Left forelimb (tissue), 1 donor: ENCODE measurements at regions not wholly inside any gene's neighbourhood (a gene's known extent, or its start where the extent isn't known, plus 50 kb on each side); places are given as distances from the start of the nearest gene placed in this dataset.
"Not testable (repeated sequence)": the region's sequence is repeated elsewhere in the genome, so short reads cannot be mapped to it uniquely, and the experiment has no call there.

Source experiments
- DNase-seq: peaks from one replicate; pipeline ENCODE4 v3.0.0-alpha.2; 2018; ENCODE audit warnings: low spot score

DNA sequence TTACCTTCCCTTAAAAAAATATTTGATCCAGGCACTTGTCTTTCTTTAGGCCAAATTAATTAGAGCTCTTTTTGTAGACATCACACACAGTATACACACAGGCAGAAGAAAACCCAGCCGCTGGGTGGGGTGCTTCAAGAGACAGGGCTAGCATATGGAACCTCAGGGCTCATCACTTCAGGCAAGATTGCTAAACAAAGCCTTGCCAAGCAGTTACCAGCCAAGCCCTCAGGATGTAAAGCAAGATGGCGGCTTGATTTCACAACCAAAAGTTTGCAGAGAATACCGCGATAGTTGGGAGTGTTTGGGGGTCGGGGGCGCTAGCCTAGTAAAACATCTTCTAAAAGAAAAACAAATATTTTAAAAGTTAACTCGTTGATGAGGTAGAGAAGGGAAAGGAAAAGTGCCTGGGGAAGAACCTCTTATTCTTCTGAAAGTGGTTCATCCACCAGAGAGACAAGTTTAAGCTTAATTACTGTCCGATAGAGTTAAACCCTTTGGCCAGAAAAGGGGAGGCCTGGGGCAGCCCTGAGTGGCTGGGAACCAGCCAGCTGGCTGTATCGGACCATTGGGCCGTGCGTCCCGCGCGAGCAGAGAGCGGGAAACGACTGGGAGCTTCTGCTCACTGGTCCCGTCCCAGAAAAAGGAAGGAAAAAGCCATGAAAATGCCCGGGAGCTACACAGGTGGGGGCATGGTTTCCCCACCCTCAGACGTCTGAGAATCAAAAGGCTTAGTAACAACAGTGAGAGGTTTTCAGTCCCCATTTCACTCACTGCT lies 254.9 kb upstream of the PCDH20 start:
- no peak for DNase-seq

DNA sequence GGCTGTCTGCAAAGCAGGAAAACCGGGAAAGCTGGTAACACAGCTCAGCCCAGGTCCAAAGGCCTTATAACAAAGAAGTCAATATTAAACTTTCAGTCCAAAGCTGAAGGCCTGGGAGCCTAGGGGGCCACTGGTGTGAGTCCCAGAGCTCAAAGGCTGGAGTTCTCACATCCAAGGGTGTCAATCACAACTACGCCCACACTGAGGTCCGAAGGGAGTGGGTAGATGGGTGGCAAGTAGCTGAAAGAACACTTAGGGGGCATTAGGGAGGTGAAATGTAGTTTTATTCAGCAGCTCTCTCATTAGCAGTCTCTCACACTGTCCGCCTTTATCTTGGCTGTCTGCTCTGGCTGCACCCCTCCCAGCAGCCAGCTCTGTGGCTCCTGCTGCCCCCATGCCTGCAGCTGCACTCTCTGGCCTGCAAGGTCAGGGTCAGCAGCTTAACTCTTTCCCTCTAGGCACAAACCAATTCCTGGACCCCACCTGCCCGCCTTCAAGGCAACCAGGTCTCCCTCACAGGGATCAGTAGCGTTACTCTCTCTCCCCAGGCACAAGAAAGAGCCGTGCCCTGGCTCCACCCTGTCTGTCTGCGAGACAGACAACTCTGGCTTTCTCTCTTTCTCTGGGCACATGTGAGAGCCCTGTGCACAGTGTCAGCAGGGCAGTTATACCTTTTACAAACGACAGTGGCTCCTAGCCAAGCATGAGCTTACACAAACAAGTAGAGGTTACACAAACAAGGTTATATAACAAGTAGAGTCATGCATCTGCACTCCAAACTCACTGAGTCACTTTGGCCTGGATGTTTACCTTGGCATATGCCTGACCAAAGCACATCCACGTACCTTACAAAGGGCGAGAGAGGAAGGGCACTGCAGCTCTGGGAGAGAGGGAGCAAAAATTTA lies 249.4 kb upstream of the PCDH20 start:
- no peak for DNase-seq

DNA sequence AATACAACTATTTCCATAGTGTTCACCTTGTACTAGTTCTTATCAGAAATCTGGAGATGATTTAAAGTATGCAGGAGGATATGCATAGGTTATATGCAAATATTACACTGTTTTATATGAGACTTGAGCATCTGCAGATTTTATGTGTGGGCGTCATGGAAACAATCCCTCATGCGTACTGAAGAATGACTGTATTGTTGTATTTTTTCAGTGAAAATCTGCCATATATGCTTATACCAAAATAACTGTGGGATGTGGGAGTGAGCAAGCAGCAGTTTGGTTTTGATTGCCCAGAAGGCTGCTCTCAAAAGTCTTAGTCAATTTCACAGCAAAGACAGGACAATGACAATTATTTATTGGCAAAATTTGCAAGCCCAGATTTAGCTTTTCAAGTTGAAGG lies 238.8 kb upstream of the PCDH20 start:
- DNase-seq, result no peak

DNA sequence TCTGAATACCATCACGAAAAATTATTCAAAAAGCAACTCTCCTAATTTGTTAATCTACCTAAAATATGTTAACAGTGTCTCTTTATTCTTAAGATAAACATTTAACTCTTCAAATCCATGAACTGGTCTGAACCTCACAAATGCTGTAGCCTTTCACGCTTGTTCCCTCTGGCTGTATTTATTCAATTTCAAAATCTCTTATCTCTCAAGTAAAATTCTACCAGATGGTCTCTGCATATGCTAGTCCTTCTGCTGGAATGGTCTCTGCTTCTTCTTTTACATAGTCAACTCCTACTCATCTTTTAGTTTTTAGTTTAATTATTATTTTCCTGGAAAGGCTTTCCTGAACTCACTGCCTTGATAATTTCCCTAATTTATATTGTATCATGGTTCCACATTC lies 232.9 kb upstream of the PCDH20 start:
- no peak for DNase-seq

DNA sequence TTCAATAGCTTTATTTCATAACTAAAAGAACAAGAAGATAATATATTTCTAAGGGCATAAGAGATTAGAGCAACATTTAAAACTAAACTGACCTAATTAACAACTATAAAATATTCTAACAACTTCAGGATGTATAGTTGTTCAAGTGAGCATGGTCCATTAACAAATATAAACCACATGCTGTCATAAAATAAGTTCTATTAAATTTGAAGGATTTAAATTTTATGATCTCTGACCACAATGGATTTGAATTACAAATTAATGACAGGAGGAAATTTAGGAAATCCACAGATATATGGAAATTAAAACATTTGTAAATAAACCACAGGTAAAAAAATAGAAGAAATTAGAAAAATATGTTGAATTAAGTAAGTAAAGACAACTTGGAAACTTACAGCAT lies 196.5 kb upstream of the PCDH20 start:
- DNase-seq, result no peak

DNA sequence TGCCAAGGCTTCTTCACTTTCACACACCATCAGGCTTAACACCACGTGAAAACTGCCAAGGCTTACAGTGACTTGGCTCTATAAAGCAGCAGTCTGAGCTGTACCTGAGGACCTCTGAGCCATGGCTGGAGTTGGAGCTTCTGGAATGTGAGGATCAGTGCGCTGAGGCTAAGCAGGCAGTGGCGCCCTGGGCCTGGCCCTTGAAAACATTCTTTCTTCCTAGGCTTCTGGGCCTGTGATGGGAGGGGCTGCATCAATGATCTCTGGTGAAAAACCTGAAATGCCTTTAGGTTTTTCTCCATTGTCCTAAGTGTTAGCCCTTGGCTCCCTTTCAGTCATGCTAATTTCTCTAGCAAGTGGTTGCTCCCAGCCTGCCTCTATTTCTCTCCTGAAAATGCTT lies 192.5 kb upstream of the PCDH20 start:
- no peak for DNase-seq

DNA sequence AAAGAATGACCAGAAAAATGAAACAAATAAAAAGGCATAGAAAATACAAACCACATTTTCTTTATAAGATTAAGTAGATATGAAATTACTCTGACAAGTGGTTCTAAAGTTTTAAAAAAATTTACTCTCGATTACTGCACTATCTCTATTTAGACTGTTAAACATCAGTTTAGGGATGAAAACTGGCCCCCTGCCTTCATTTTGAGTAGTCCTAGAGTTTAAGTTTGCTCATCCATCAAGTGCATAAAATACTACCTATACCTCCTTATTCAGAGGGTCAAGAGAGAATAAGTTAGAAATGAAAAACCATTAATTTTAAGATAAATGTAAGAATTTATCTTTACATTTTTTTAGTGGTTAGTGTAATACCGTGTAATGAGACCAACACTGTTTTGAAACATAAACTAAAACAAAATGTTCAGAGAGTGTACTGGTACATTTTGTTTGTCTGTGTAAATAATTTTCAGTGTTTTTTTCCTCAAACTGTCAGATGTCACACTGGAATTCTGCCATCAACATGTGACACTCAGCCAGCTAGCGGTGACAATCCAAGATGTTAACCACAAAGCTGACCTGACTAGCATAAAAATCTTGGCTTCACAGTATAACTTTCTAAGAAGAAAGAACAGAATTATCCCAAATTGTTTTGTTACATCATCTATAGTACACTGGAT lies 184.8 kb upstream of the PCDH20 start:
- DNase-seq, result no peak

DNA sequence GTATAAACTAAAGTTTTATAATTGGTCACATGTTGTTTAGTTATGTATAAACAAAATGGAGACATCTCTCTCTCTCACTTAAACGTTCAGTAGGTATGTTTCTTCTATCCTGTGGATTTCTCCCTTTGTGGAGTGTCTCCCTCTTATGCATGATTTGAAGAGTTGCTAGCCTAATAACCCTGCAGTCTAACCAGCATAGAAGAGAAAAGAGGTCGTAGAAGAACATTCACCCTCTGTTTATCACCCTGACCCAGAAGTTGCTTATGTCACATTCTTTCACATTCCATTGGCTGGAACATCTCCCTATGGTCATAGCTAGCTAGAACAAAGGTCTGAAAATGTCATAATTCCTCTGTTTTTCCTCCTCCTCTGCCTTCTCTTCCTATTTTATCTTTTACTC lies 176.8 kb upstream of the PCDH20 start:
- DNase-seq, result no peak

DNA sequence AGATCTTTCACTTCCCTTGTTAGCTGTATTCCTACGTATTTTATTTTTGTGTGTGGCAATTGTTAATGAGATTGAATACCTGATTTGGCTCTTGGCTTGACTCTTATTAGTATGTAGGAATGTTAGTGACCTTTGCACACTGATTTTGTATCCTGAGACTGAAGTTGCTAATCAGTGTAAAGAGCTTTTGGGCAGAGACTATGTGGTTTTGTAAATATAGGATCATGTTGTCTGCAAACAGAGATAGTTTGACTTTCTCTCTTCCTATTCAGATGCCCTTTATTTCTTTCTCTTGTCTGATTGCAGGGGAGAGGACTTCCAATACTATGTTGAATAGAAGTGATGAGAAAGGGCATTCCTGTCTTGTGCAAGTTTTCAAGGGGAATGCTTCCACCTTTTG lies 160.3 kb upstream of the PCDH20 start:
- no peak for DNase-seq

DNA sequence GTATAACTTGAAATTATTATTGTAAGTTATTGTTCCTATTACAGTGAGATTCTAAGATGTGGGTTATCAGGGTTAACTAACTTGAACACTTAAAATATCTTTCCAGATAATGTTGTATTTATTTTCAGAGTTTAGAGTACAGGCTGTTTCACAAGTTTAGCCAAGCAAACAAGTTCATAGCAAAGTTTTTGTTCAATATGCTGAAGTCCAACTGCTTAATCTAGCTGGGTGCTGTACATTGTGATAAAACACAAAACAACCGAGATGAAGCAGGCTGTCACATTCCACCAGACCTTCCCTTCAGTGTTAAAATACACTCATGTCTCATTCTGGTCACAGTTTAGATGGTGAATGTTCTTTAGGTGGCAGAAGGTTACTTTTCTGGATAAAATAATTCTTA lies 148.0 kb upstream of the PCDH20 start:
- no peak for DNase-seq

DNA sequence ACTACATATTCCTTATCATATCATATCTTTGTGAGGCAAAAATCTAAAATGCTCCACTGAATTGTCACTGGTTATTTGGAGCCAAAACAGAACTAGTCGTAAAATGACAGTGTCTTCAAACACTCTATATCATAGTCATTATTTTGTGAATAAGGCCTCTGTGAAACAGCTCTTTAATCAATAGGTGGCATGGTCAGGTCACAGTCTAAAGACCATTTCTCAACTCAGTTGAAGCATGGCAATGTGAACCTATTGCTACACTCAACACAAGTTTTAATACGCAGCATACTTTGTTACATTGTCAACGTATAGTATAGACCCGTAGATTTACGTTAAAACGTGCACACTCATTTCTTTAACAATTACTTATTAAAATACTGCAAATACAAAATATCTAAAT lies 131.3 kb upstream of the PCDH20 start:
- DNase-seq, result no peak

DNA sequence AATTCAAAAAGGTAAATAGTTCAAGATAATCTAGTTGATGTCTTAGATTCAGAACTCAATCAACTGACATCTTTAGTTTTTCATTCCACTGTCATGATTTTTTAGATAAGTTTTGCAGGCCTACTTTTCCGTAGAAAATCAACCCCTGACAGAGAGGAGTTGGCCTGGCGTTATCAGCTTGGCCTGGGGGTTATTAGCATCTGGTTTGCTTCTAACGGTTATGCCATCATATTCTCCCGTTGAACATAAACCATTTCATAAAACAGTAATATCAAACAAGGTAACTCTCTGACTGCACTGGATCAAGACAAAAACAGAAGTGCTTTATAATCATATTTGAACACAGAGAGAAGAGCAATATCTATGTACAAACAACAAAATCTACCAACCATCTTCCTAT lies 130.8 kb upstream of the PCDH20 start:
- DNase-seq, result no peak

DNA sequence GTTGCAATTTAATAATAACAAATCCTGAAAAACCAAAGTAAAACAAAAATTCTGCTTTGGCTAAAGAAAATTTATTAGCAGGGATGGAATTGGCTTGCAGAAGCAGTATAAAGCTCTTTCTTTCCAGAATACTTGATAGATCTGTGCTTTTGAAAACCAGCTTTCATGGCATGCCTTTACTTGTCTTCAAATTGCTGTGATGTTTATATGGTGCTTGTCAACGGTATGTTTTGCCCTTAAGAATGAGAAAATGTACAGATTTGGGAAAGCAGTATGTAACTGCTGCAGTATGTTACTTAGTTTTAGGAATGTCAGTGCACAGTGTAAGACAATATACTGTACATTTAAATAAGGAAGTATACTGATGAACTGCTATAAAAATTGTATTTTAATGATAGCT lies 120.8 kb upstream of the PCDH20 start:
- no peak for DNase-seq

DNA sequence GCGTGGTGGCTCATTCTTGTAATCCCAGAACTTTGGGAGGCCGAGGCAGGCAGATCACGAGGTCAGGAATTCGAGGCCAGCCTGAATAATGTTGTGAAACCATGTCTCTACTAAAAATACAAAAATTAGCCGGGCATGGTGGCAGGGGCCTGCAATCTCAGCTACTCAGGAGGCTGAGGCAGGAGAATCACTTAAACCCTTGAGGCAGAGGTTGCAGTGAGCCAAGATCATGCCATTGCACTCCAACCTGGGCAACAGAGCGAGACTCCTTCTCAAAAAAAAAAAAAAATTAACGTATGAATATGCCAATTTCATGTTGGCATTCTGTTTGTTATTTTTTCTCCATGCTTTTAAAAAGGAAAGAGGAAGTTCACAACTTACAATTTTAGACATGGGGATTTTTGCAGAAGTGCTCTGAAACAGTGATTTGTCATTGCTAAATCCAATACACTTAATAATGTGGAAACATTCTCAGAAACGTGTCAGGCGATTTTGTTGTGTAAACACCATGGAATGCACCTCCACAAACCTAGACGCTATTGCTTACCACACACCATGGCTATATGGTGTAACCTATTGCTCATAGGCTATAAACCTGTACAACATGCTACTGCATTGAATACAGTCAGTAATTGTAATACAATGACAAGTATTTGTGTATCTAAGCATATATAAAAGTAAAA lies 115.9 kb upstream of the PCDH20 start:
- no peak for DNase-seq

DNA sequence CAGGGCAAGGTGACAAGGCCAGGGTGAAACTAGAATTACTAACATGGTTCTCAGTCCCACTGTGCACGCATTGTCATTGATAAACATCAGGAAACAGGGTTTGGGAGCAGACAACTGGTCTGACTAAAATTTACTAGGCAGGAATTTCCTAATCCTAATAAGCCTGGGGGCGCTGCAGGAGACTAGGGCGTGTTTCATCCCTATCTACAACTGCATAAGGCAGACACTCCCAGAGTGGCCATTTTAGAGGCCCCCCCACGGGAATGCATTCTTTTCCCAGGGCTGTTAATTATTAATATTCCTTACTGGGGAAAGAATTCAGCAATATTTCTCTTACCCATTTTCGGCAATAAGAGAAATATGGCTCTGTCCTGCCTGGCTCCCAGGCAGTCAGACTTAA lies 103.6 kb upstream of the PCDH20 start:
- not testable (repeated sequence) for DNase-seq

DNA sequence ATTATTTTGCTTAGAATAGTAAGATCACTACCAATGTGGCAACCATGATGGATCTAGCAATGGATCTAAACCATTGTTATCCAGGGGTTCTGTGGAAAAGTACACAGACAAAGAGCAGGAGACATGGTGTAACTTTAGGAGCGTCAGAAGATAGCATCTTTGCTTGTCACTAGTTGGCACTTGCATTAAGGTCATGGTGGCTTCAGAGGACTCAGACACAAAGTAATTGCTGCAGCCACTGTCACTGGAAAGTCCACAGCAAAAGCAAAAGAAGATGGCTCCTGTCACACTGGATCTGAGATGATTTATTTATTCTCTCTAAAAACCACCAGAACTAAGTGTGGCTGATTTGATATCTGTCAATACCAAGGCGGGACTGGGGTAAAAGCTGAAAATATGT lies 93.3 kb upstream of the PCDH20 start:
- no peak for DNase-seq

DNA sequence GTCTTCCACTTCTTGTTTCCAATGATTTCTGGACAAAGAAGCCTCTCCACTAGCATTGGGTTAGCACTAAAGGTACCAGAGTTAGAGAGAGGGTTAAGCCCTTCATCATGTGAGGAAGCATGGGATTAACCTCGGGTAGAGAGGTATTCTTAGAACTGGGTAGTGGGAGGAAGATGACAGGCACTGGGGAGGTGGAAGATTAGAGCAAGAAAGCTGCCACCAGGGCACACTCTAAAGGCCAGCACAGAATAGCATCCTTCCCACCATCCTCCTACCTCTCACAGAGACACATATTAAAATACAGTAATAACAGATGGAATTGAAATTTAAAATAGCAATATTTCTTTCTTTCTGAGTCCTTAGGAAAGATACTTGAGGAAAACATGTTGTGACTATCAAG lies 84.5 kb upstream of the PCDH20 start:
- no peak for DNase-seq

DNA sequence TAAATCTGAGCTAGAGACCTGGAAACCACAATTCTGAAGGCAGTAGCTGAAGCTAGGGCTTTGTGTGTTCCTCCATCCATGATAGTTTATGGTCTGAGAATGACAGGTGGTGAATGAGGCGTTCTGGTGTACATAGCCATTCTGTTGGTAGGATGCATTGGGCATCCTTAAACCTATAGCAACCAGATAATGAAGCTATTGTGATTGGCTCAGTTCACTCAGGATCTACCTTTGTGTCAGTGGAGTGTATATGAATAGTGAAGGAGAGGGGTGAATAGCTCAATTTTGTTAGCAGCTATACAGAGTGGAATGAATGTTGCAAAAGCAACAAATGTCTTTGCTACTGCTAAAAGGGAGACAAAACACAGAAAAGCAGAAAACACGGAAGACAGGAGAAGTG lies 80.0 kb upstream of the PCDH20 start:
- DNase-seq, result no peak

DNA sequence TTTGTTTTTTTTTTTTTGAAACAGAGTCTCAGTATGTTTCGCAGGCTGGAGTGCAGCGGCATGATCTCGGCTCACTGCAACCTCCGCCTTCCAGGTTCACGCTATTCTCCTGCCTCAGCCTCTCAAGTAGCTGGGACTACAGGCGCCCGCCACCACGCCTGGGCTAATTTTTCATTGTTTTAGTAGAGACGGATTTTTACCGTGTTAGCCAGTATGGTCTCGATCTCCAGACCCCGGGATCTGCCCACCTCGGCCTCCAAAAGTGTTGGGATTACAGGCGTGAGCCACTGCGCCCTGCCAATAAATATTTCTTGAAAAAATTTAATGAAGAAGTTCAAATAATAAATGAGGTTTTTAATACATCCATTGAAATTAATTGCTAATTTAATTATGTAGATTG lies 77.9 kb upstream of the PCDH20 start:
- not testable (repeated sequence) for DNase-seq

DNA sequence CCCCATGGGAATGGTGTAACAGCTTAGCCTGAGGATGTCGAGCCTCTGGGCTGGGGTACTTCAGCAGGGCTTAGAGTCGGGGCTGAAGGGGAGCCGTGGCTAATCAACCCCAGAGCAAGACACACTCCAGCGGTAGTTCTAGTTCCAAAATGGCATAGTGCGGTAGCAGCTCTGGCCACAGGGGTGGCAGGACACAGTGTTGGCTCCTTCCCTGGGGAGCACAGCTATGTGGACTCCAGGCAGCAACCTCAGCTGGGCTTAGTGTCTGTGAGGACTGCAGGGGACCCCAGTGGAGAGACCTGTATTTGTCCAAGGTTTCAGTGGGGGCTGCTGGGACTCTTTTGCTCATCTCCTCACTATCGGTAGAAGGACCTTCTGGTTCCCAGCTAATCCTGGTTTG lies 70.8 kb upstream of the PCDH20 start:
- DNase-seq, result no peak

DNA sequence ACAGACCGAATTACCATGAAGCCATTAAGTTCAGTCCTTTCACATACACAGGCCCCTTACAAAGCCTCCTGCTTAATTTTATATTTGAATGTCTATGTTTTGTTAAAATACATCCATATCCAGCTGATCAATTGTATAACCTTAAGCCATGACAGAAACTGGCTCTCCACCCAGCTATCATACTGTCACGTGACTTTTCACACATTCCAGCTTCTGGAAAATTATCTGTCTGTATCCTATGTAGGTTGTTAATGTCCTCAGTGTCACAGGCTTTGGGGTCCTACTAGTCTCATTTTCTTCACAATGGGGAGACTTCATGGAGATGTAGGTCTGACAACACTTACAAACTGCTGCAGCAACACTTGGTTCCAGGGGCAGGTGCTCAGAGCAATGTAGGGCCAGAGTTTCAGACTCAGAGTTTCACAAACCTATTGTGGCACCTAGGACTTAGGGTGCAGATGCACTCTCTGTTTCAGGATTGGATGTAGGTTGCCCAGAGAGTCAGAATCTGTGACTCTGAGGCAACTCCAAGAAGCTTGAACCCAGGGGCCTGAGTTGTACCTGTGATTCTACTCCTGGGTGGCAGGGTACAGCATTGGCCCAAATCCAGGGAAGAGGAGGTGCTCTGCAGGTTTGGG lies 69.6 kb upstream of the PCDH20 start:
- no peak for DNase-seq

DNA sequence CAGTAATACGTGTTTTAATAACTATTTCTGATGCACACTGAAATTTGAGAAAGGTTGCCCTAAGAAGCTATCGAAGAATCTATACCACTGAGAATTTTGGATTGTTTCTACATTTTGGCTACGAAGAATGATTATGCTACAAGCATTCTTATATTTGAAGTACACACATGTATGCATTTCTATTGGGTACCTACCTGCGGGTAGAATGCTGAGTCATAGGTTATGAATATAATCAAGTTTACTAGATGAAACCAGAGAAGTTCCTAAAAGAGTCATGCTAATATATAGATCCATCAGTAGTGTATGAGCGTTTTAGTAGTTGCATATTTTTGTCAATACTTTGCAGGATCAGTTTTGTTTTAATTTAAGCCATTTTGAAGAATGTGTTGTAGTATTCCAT lies 62.0 kb upstream of the PCDH20 start:
- no peak for DNase-seq
